GM19099 (cell line): ENCODE measurements at regions not wholly inside any gene's neighbourhood (a gene's known extent, or its start where the extent isn't known, plus 50 kb on each side); places are given as distances from the start of the nearest gene placed in this dataset.

Experiments
- POLR2A ChIP-seq: IDR thresholded peaks from 3 replicates; pipeline ENCODE4 v1.6.1; 2011; ENCODE audit warnings: low read depth; ENCODE audit not compliant: insufficient read length; ENCODE audit errors: extremely low read depth

DNA sequence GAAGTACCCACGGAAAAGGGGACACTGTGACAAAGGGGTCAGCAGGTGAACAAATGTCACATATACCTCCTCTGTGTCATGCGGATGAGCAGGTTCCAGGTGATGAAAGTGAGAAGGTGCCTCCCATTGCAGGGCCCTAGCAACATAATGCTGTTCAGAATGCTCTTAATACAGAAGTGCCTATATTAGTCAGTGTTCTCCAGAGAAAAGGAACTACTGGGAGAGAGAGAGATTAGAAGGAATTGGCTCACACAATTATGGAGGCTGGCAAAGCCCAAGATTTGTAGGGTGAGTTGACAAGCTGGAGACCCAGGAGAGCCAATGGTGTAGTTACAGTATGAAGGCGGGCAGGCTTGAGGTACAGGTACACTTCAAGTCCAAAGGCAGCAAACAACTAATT, 98.1 kb upstream of the CDC42EP3 start:
- no peak for TF ChIP-seq POLR2A

DNA sequence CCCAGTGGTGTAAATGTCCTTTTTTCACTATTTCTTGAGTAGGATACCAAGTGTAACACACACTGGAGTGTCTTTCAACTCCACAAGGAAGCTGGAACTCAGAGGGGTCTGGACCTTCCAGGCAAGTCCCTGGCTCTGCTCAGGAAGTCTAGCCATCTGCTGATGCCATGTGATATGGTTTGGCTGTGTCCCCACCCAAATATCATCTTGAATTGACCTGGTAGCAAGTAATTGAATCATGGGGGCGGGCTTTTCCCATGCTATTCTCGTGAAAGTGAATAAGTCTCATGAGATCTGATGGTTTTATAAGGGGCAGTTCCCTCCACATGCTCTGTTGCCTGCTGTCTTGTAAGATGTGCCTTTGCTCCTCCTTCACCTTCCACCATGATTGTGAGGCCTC, 99.4 kb upstream of the CDC42EP3 start:
- TF ChIP-seq POLR2A: no peak

DNA sequence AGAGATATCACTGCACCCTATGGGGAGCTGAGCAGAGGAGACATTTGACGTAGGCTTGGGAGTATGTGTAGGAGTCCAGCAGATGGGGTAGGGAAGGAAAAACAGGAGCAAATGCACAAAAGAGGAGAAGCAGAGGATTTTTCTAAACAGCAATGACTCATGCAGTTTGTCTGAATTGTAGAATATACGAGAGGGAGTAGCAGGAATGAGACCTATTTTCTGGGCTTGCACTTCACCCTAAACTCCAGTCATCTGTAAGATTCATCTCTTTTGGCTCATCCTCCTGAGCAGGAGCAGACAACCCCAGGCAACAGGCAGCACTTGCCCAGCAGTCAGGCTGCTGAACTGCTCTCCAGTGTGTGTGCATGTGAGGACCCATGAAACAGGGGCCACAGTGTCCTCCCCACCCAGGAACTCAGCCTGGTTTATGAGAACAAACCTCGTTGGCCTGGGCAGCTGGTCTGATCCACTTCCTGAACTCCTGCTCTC, 100.2 kb upstream of the CDC42EP3 start:
- no peak for TF ChIP-seq POLR2A

DNA sequence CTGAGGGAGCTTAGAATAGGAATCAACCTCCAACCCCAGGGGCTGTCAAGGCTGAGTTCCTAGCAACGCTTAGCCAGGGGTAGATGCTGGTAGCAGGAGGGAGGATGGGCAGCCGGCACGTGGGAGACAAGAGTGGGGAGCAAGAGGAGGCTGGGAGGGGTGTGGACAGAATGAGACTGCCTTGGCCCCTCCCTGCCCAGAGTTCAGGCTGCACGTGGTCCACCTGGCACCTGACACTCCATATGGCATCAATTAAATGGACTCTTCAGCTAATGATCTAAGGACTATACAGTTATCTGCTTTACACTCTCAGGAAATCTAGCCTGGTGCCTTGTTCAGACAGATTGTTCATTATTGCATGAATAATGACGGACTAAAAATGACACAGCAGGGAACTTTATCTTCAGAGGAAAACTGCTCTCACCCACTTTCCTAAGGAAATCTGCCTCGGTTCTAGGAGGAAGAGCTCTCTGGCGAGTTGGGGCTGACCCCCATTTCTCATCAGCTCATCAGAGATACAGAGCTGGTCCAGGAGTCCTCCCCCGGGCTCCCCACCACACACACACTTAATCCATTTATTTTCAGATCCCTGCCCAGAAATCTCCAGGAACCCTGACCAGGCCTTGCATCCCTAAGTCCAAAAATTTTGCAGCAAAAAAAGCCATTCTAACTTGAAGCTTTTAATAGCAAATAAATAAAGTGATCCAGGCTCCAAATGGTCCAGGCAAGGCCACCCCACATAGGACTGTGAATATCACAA, 102.1 kb upstream of the CDC42EP3 start:
- TF ChIP-seq POLR2A: no peak

DNA sequence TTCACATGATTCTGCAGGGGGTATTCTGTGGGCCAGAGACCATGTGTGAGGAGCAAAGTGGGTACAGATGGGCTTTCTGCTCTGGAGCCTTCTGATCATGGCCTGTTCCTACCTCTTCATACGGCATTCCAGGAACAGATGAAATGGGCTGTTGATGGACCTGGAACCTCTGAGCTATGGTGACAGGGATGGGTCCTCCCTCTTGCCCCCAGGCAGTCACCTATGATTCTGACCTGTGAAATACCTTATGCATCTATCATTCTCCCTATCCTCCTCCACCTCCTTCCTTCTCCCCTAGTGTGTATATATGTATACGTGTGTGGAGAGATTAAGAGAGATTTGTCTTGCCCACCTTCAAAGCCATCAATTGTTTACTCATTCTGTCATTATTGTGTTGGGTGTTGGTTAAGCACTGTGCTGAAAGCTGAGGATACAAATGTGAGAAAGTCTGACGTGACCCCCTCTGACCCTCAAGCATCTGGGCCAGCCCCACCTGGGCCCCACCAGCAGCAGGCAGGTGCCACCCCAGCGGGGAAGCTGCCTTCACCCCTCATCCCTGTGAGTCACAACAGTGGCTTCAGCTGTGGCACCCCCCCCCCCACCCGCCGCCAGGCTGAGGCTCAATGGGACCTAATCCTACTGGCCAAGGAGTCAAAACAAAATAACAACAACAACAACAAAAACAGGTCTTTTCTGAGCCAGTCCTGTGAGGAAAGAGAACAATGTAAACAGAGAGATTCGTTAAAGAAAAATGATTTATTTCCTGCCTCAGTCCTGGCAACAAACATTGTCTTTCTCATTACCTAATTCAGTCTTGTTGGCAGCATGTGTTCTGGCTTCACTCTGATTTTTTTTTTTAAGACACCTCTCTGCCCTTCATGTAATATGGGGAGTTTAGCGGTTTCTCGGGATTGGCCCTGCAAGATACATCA, 103.8 kb upstream of the CDC42EP3 start:
- no peak for TF ChIP-seq POLR2A

DNA sequence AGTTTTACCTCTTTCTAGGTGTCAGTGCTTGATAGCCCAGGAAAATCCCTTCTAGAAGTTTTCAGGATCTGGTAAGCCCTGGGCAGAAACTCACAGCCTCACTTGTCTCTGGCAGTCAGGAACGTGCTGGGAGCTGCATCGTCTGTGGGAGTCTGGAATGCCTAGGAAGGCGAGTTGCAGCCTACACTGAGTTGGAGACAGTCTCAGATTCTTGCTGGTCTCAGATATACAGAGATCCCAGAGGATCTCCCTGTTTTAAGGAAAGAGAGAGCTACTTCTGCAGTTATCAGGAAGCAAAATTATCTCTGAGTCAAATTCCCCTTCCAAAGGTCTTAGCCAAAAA, 104.4 kb upstream of the CDC42EP3 start:
- TF ChIP-seq POLR2A: no peak

DNA sequence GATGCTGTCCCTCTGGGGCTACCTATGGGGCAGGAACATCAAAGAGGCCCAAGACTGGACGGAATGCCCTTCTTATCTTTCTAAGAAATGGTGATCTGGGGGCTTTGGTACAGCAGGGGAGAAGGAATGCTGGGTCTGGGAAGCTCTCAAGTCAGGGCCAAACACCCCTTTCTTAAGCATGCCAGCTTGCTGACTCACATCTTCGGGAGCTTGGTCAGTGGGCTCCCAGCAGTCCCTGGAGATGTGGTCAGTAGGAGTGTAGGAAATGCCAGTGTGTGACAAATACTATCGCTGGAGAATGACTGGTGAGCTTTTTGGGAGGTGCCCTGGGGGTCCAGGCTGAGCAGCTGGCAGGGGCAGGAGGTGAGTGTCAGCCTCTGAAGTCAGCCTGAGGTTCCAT, 105.0 kb upstream of the CDC42EP3 start:
- TF ChIP-seq POLR2A: no peak

DNA sequence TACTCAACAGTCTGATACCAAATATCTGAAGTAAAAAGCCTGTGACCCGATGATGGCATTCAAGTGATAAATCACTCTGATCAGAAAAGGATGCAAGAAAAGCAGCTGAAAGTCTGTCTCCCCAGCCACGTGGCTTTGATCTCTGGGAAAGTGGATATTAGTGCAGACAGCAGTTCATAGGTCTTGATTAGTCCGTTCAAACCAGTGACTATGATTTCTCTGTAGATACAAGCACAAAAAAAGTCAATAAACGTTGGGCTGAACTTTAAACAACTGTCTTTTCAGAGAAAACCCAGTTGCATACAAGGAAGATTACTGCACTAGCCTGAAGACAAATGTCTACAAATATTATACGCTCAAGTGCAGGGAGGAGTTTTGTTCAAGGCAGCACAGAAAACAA, 107.7 kb upstream of the CDC42EP3 start:
- no peak for TF ChIP-seq POLR2A

DNA sequence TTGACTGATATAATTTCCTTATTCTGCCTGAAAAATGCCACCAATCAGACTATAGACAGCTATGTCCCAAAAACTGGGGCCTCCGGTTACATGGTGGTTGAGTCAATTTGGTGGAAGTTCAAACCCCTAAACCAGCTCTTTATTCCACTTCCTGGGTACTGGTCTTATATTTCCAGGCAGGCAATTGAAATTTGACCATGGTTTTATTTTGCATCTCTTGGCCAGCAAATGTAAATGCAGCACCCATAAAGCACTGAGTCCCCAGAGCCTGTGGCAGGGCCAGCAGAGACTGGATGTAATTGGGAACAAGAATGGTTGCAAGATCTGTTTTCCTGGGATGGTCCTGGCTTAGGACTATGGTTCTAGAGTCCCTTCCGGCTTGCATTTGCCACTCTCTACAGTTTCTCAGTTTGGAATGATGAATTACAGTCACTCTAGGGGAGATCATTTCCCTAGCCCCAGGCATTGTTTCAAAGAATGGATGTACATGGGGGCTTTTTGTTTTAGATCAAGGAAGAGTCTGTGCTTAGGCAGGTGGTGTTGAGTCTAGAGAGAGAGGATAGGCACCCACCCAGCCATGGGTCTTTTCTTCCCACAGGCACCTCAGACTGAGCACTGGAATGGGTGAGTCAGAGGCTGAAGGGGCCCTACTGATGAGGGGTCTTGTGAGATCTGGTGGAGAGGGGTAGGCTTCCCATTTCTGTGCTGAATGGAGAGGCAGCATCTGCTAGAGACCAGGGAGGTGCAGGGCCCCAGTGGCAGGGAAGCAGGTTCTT, 108.4 kb upstream of the CDC42EP3 start:
- TF ChIP-seq POLR2A: no peak

DNA sequence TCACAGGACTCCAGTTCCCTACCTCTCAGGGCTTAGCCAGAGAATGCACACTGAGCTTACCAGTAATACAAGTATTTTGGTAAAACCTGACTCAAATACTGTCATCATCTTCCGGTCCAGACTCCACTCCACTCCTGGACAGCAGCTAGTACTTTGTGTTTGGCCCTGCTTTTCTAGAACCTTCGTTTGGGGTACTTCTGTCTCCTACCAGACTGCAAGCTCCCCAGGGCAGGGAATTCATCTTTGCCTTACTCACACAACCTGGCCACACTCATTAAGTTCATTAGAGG, 108.9 kb upstream of the CDC42EP3 start:
- no peak for TF ChIP-seq POLR2A

DNA sequence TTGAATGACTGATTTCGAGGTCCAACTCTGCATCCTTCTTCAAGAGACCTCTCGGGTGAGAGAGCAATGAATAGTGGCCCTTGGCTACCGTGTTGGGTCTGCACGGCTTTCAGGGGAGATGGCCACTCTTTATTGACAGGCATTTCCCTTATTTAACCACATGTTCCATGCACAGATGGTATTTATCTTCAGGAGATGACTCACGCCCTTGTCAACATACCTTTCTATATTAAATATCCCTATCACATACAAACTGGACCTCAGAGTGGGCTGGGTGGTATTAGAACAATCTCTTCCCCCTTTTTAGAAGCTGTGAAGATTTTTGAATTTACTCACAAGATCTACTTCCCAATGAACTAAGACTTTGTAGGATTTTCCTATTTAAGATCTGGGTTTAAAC, 109.6 kb upstream of the CDC42EP3 start:
- TF ChIP-seq POLR2A: no peak

DNA sequence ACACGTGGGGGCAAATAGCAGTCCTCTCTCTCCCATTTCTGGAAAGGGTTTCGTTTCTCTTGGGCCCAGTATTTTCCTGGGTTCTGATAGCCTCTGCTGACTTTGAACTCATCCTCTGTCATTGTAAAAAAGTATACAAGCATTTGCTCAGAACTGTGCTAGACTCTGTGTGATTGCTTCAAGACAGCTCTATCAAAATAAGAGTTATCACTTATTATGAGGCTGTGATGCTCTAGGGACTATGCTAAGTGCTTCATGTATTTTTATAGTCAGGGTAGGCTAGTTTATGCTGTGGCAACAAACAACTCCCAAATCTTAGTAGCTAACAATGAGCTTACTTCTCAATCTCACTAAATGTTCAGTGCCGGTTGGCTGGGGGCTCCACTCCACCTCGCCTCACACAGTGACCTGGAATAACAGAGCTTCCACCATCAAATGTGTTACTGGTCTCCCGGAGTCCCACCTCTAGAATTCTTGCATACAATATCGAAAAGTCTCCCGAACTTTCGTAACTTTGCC, 110.8 kb upstream of the CDC42EP3 start:
- TF ChIP-seq POLR2A: no peak

DNA sequence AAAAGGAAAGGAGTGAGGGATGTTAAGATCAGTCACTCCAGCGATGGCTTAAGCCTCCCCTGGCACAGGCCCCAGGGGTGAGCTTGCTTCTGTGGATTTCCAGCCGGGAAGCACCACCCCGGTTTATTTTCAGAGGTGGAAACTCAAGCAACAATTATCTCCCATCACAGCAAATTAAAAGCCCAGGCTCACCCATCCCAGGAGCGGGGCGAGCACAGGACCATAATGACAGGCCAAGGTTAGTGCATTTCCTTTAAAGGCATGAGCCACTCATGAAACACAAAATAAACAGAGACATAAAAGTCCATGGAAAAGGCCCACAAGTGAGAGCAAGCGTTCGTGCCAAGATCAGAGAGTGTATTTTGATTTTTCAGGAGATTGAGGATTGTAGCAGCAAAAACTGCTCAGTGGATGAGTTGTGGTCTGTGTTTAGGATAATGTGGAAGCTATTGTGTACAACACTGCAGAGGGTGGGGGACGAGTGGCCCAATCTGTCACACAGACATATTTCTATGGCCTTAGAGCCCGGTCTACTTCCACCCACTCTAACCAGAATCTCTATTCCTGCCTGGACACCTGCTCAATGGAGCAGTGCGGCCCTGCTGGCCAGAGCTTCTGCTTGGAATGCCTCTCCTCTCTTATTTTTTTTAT, 111.4 kb upstream of the CDC42EP3 start:
- TF ChIP-seq POLR2A: no peak

DNA sequence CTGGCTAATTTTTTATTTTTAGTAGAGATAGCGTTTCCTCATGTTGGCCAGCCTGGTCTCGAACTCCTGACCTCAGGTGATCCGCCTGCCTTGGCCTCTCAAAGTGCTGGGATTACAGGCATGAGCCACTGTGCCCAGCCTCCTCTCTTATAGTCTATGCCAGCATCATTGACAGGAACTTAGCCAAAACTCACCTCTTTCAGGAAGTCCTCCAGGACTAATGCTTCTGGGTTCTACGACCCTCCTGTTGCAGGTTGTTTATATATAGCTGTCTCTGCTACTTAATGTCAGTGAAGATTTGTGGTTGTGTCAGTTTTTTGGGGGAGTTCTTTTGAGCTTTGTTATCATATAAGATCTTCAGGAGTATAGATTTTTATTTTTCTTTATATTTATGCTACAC, 112.1 kb upstream of the CDC42EP3 start:
- no peak for TF ChIP-seq POLR2A

DNA sequence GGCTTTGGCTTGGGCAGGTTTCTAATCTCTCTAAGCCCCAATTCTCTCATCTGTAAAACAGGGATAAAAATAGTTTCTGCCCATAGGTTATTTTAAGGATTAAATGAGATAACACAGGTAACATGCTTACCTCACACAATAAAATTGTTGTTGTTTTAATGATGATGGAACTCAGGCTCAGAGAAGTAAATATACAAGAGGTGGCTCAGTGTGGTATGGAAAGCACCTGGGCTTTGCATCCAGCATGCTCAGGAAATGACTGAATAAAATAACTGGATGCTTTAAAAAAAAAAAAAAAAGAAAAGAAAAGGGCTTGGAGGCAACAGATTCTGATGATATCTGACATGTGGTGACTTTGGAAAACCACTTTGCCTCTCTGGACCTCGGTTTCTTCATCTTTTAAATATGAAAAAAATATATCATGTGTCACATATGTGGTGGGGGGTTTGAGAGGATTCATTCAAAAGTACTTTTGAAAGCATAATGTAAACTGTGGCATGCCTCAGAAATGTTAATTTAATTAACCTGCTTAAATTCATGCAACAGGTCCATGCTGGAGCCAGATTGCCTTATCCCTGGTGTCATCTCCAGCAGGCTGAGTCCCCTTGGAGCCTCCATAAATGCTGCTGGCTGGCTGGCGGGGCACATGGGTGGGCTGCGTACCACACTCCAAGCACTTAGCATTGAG, 112.8 kb upstream of the CDC42EP3 start:
- no peak for TF ChIP-seq POLR2A

DNA sequence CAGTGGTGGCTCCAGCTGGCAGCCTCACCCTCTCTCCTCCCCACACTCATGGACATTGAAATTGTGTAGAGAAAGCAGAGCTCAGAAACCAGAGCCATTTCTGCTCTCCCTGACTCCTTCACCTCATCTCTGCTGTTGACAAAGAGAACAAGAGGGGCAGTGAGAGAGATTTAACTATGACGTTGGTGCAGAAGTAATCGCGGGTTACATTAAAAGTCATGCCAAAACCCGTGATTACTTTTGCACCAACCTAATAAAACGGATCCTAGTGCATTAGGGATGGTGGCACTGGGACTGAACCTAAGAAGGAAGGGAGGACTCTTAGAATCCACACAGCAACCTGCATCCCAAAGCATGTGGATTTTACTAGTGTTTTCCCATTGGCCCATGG, 113.3 kb upstream of the CDC42EP3 start:
- TF ChIP-seq POLR2A: no peak
